ENCODE measurements at regions not wholly inside any gene's neighbourhood (a gene's known extent, or its start where the extent isn't known, plus 50 kb on each side); places are given as distances from the start of the nearest gene placed in this dataset.

DNA sequence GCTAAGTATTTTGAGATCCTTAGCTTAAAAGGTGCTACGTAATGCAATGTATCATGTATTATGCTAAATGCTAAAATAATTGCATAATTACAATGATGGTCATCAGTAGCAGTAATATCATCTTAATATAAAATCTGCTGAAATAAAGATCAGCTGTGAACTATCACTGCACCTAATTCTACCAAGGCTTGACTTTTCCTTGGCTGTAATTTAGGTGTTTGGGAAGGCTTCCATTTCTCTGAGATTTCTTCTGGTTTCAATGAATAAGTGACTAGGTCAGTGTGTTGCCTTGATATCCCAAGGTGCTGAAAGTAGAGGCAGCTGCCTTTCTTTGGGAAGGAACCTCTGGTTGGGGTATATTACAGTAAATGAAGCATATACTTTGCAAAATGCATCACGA lies 376.1 kb downstream of the STK39 start:
- Histone ChIP-seq H3K36me3 (ENCODE audit: control insufficient read depth in 4 of 4, insufficient read depth in 4 of 4, low read length in 3 of 4) (no peaks in the 10 kb centered on the region), H3K27me3 (replicated peaks in 2 of 5; ENCODE audit: control insufficient read depth in 4 of 5, insufficient read depth in 5 of 5, low read length in 4 of 5) (no peaks in the 10 kb centered on the region), H3K9me3 (ENCODE audit: control extremely low read depth in 1 of 5, control insufficient read depth in 4 of 5, insufficient read depth in 2 of 5, low read depth in 1 of 5, low read length in 4 of 5) (no peaks in the 10 kb centered on the region), H3K4me1 (ENCODE audit: control extremely low read depth in 1 of 4, control insufficient read depth in 4 of 4, insufficient read depth in 4 of 4, low read length in 3 of 4) (no peaks in the 10 kb centered on the region), H3K4me3 (ENCODE audit: control insufficient read depth in 1 of 7, extremely low read depth in 1 of 7, insufficient read depth in 4 of 7, low read depth in 2 of 7, low read length in 6 of 7) (no peak overlapping the region), H3K27ac (ENCODE audit: insufficient read depth in 1 of 2, low read depth in 1 of 2, low read length in 2 of 2, poor library complexity in 1 of 2, severe bottlenecking in 2 of 2) (no peak overlapping the region)
- WGBS (ENCODE audit: insufficient coverage), result 100% methylated on average over 1 of the region's 2 CpGs
- no peak for DNase-seq
- POLR2A ChIA-PET, result no interaction called here
- CTCF ChIA-PET, result no interaction called here

DNA sequence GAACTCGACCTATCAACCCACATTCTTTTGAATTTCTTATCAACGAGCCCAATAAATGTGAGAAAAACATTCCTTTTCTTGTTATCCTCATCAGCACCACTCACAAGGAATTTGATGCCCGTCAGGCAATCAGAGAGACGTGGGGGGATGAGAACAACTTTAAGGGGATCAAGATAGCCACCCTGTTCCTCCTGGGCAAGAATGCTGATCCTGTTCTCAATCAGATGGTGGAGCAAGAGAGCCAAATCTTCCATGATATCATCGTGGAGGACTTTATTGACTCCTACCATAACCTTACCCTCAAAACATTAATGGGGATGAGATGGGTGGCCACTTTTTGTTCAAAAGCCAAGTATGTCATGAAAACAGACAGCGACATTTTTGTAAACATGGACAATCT lies 378.2 kb downstream of the STK39 start:
- Histone ChIP-seq H3K27ac (ENCODE audit: insufficient read depth in 1 of 2, low read depth in 1 of 2, low read length in 2 of 2, poor library complexity in 1 of 2, severe bottlenecking in 2 of 2) (no peak overlapping the region), H3K4me3 (ENCODE audit: control insufficient read depth in 1 of 7, extremely low read depth in 1 of 7, insufficient read depth in 4 of 7, low read depth in 2 of 7, low read length in 6 of 7) (no peak overlapping the region), H3K36me3 (ENCODE audit: control insufficient read depth in 4 of 4, insufficient read depth in 4 of 4, low read length in 3 of 4) (no peaks in the 10 kb centered on the region), H3K9me3 (ENCODE audit: control extremely low read depth in 1 of 5, control insufficient read depth in 4 of 5, insufficient read depth in 2 of 5, low read depth in 1 of 5, low read length in 4 of 5) (no peaks in the 10 kb centered on the region), H3K27me3 (replicated peaks in 2 of 5; ENCODE audit: control insufficient read depth in 4 of 5, insufficient read depth in 5 of 5, low read length in 4 of 5) (no peaks in the 10 kb centered on the region), H3K4me1 (ENCODE audit: control extremely low read depth in 1 of 4, control insufficient read depth in 4 of 4, insufficient read depth in 4 of 4, low read length in 3 of 4) (no peaks in the 10 kb centered on the region)
- POLR2A ChIA-PET, result no interaction called here
- 100% methylated on average over 4 of the region's 6 CpGs for WGBS (ENCODE audit: insufficient coverage)
- CTCF ChIA-PET, result no interaction called here
- no peak for DNase-seq

DNA sequence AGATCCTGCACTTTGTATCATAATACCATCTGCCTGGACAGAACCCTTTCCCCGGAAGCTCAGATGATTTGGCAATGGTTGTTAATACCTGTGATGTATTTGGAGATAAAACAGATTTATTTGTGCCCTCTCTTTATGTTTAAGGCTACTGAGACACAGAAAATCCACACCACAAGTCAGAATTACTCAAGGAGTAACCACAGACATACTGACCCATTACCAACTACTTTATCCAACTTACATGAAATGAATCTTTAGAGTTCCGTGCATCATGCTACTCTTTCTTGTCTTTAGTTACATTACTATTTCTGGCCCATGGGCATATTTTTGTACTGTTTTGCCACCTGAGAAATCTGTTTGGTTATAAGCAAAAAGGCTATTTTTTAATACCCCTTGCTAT lies 384.0 kb downstream of the STK39 start:
- no peak overlapping the region for H3K4me3 ChIP-seq (ENCODE audit: control insufficient read depth in 1 of 7, extremely low read depth in 1 of 7, insufficient read depth in 4 of 7, low read depth in 2 of 7, low read length in 6 of 7)
- no peaks in the 10 kb centered on the region for H3K36me3 ChIP-seq (ENCODE audit: control insufficient read depth in 4 of 4, insufficient read depth in 4 of 4, low read length in 3 of 4)
- CTCF ChIA-PET, result no interaction called here
- H3K4me1 ChIP-seq (ENCODE audit: control extremely low read depth in 1 of 4, control insufficient read depth in 4 of 4, insufficient read depth in 4 of 4, low read length in 3 of 4), result no peaks in the 10 kb centered on the region
- H3K9me3 ChIP-seq (ENCODE audit: control extremely low read depth in 1 of 5, control insufficient read depth in 4 of 5, insufficient read depth in 2 of 5, low read depth in 1 of 5, low read length in 4 of 5), result peaks cover 0 to 2% (median 0%) of the 10 kb centered on the region in 5 experiments
- POLR2A ChIA-PET, result no interaction called here
- no CpG with 5 or more reads among the region's 2 CpGs for WGBS (ENCODE audit: insufficient coverage)
- no peak for DNase-seq
- H3K27ac ChIP-seq (ENCODE audit: insufficient read depth in 1 of 2, low read depth in 1 of 2, low read length in 2 of 2, poor library complexity in 1 of 2, severe bottlenecking in 2 of 2), result no peak overlapping the region
- H3K27me3 ChIP-seq (replicated peaks in 2 of 5; ENCODE audit: control insufficient read depth in 4 of 5, insufficient read depth in 5 of 5, low read length in 4 of 5), result no peaks in the 10 kb centered on the region

DNA sequence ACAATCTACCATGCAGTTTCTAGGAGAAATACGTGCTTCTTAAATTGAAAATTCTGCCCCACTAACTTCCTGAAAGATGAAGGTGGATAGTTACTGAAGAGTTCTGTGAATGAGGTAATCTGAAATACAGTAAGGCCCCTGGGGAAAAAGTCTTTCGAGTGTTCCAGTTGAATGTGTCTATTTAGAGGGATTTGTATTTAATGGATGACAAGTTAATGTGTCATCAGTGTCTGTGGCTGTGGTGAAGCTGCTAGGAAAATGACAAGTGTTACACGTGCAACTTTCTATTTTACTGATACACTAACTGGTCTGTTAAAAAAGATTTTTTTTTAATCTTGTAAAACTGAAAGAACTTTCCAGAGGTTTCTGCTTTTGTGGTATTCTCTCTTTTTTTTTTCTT lies 384.6 kb downstream of the STK39 start:
- H3K4me1 ChIP-seq (ENCODE audit: control extremely low read depth in 1 of 4, control insufficient read depth in 4 of 4, insufficient read depth in 4 of 4, low read length in 3 of 4), result no peaks in the 10 kb centered on the region
- DNase-seq, result no peak
- CTCF ChIA-PET, result no interaction called here
- H3K27ac ChIP-seq (ENCODE audit: insufficient read depth in 1 of 2, low read depth in 1 of 2, low read length in 2 of 2, poor library complexity in 1 of 2, severe bottlenecking in 2 of 2), result no peak overlapping the region
- peaks cover 0 to 2% (median 0%) of the 10 kb centered on the region in 5 experiments for H3K9me3 ChIP-seq (ENCODE audit: control extremely low read depth in 1 of 5, control insufficient read depth in 4 of 5, insufficient read depth in 2 of 5, low read depth in 1 of 5, low read length in 4 of 5)
- no peak overlapping the region for H3K4me3 ChIP-seq (ENCODE audit: control insufficient read depth in 1 of 7, extremely low read depth in 1 of 7, insufficient read depth in 4 of 7, low read depth in 2 of 7, low read length in 6 of 7)
- WGBS (ENCODE audit: insufficient coverage), result no CpG with 5 or more reads among the region's 3 CpGs
- H3K36me3 ChIP-seq (ENCODE audit: control insufficient read depth in 4 of 4, insufficient read depth in 4 of 4, low read length in 3 of 4), result no peaks in the 10 kb centered on the region
- H3K27me3 ChIP-seq (replicated peaks in 2 of 5; ENCODE audit: control insufficient read depth in 4 of 5, insufficient read depth in 5 of 5, low read length in 4 of 5), result no peaks in the 10 kb centered on the region
- POLR2A ChIA-PET, result no interaction called here

DNA sequence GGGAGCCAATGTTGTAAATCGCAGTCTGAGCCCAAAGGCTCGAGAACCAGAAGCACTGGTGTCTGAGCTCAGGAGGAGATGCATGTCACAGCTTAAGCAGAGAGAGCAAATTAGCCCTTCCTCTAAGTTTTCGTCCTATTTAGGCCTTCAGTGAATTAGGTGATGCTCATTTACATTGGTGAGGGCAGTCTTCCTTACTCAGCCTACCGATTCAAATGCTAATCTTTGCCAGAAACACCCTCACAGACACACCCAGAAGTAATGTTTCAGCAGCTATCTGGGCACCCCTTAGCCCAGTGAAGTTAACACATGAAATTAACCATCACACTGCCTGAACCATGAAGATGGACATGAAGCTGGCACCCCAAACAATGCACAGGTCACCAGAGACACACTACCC lies 385.1 kb downstream of the STK39 start:
- Histone ChIP-seq H3K27me3 (replicated peaks in 2 of 5; ENCODE audit: control insufficient read depth in 4 of 5, insufficient read depth in 5 of 5, low read length in 4 of 5) (no peaks in the 10 kb centered on the region), H3K36me3 (ENCODE audit: control insufficient read depth in 4 of 4, insufficient read depth in 4 of 4, low read length in 3 of 4) (no peaks in the 10 kb centered on the region), H3K9me3 (ENCODE audit: control extremely low read depth in 1 of 5, control insufficient read depth in 4 of 5, insufficient read depth in 2 of 5, low read depth in 1 of 5, low read length in 4 of 5) (peaks cover 0 to 2% (median 0%) of the 10 kb centered on the region in 5 experiments), H3K4me1 (ENCODE audit: control extremely low read depth in 1 of 4, control insufficient read depth in 4 of 4, insufficient read depth in 4 of 4, low read length in 3 of 4) (no peaks in the 10 kb centered on the region), H3K27ac (ENCODE audit: insufficient read depth in 1 of 2, low read depth in 1 of 2, low read length in 2 of 2, poor library complexity in 1 of 2, severe bottlenecking in 2 of 2) (no peak overlapping the region), H3K4me3 (ENCODE audit: control insufficient read depth in 1 of 7, extremely low read depth in 1 of 7, insufficient read depth in 4 of 7, low read depth in 2 of 7, low read length in 6 of 7) (no peak overlapping the region)
- no peak for DNase-seq
- ChIA-PET CTCF (no interaction called here), POLR2A (no interaction called here)
- 100% methylated on average over 3 of the region's 4 CpGs for WGBS (ENCODE audit: insufficient coverage)

DNA sequence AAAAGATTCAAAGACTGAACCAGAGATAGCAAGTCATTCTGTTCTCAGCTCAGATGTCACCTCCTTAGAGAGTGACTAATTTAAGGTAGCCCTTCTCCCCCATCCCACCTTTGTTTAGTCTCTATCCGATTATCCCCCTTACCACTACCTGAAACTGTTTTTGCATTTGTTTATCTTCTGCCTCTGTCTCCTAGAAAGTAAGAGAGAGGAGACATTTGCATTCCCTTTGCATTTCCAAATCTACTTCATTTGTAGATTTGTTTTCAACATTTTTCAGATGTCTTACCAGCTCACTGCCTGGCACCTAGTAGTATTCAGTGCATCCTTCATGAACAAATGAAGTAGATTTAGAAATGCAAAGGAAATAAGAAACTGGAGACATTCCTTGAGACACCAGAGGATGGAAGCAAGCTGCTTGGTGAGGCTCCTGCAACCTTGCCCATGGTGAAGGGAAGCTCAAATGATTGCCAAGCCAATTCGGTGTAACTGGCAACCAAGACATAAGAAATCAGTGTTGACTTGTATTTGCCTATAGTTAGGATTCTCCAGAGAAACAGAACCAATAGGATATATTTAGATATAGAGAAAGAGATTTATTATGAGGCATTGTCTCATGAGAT lies 385.7 kb downstream of the STK39 start:
- 80% methylated on average over 2 of the region's 2 CpGs for WGBS (ENCODE audit: insufficient coverage)
- no peak for DNase-seq
- peaks cover 0 to 2% (median 0%) of the 10 kb centered on the region in 5 experiments for H3K9me3 ChIP-seq (ENCODE audit: control extremely low read depth in 1 of 5, control insufficient read depth in 4 of 5, insufficient read depth in 2 of 5, low read depth in 1 of 5, low read length in 4 of 5)
- no peaks in the 10 kb centered on the region for H3K4me1 ChIP-seq (ENCODE audit: control extremely low read depth in 1 of 4, control insufficient read depth in 4 of 4, insufficient read depth in 4 of 4, low read length in 3 of 4)
- no peak overlapping the region for H3K27ac ChIP-seq (ENCODE audit: insufficient read depth in 1 of 2, low read depth in 1 of 2, low read length in 2 of 2, poor library complexity in 1 of 2, severe bottlenecking in 2 of 2)
- POLR2A ChIA-PET, result no interaction called here
- no peak overlapping the region for H3K4me3 ChIP-seq (ENCODE audit: control insufficient read depth in 1 of 7, extremely low read depth in 1 of 7, insufficient read depth in 4 of 7, low read depth in 2 of 7, low read length in 6 of 7)
- H3K36me3 ChIP-seq (ENCODE audit: control insufficient read depth in 4 of 4, insufficient read depth in 4 of 4, low read length in 3 of 4), result no peaks in the 10 kb centered on the region
- H3K27me3 ChIP-seq (replicated peaks in 2 of 5; ENCODE audit: control insufficient read depth in 4 of 5, insufficient read depth in 5 of 5, low read length in 4 of 5), result no peaks in the 10 kb centered on the region
- CTCF ChIA-PET, result no interaction called here

DNA sequence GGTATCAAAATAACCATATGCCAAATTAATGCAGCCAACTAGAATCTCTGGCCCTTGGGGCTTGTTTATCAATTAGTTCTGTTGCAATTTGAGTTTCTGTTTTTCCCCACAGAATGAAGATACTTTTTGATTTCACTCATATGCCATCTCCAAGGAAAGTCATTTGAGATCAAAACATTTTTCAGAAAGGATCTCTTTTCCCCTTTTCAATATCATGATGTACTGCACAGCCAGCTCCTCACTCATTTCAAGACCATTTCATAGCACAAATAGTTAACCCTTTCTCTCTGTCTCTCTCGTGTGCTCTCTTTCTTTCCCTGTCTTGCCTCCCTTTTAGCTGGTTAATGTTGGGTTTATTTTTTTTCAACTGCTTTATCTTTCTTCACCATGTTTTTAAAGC lies 387.3 kb downstream of the STK39 start:
- Histone ChIP-seq H3K27ac (ENCODE audit: insufficient read depth in 1 of 2, low read depth in 1 of 2, low read length in 2 of 2, poor library complexity in 1 of 2, severe bottlenecking in 2 of 2) (no peak overlapping the region), H3K36me3 (ENCODE audit: control insufficient read depth in 4 of 4, insufficient read depth in 4 of 4, low read length in 3 of 4) (no peaks in the 10 kb centered on the region), H3K4me1 (ENCODE audit: control extremely low read depth in 1 of 4, control insufficient read depth in 4 of 4, insufficient read depth in 4 of 4, low read length in 3 of 4) (no peaks in the 10 kb centered on the region), H3K4me3 (ENCODE audit: control insufficient read depth in 1 of 7, extremely low read depth in 1 of 7, insufficient read depth in 4 of 7, low read depth in 2 of 7, low read length in 6 of 7) (no peak overlapping the region), H3K27me3 (replicated peaks in 2 of 5; ENCODE audit: control insufficient read depth in 4 of 5, insufficient read depth in 5 of 5, low read length in 4 of 5) (no peaks in the 10 kb centered on the region), H3K9me3 (ENCODE audit: control extremely low read depth in 1 of 5, control insufficient read depth in 4 of 5, insufficient read depth in 2 of 5, low read depth in 1 of 5, low read length in 4 of 5) (peaks cover 0 to 2% (median 0%) of the 10 kb centered on the region in 5 experiments)
- no CpG with 5 or more reads among the region's 1 CpG for WGBS (ENCODE audit: insufficient coverage)
- ChIA-PET POLR2A (no interaction called here), CTCF (interaction anchor here (0.5 kb wide), 1 partner anchor 730 kb away, joined by 3 read pairs; no protein-coding TSS in a partner anchor)
- no peak for DNase-seq
